Midbrain (tissue), 1 donor: ENCODE measurements at regions not wholly inside any gene's neighbourhood (a gene's known extent, or its start where the extent isn't known, plus 50 kb on each side); places are given as distances from the start of the nearest gene placed in this dataset.

ENCODE experiments used
- DNase-seq: peaks from one replicate; lab custom pipeline; 2025; lab: John Stamatoyannopoulos, UW

GRCh38 chr11:36726420-36726819, 128.4 kb upstream of the RAG2 start:
- DNase-seq: no peak

GRCh38 chr11:36724742-36725385, 126.8 kb upstream of the RAG2 start:
- peak; percentile 3 for DNase-seq

GRCh38 chr11:36722421-36722820, 124.4 kb upstream of the RAG2 start:
- DNase-seq: no peak

GRCh38 chr11:36719358-36720107, 121.5 kb upstream of the RAG2 start:
- DNase-seq: no peak

GRCh38 chr11:36718451-36718850, 120.4 kb upstream of the RAG2 start:
- DNase-seq: no peak

GRCh38 chr11:36713715-36714114, 115.7 kb upstream of the RAG2 start:
- peak; percentile 59 for DNase-seq

- DNase-seq: no peak
These were observed 113.2 kb upstream of the RAG2 start for GRCh38 chr11:36711104-36711825.
